Large intestine (tissue), 3 donors: ENCODE measurements at regions not wholly inside any gene's neighbourhood (a gene's known extent, or its start where the extent isn't known, plus 50 kb on each side); places are given as distances from the start of the nearest gene placed in this dataset.

Source experiments
- DNase-seq, 2 donors: peaks; one replicate each; pipeline versions ENCODE4 v3.0.0 to v3.0.0-alpha.2; 2013
- H3K27ac ChIP-seq: one replicate; pipeline ENCODE4 v1.5.1; 2013; ENCODE audit warnings: low read length
- H3K27me3 ChIP-seq: 2 replicates; pipeline ENCODE4 v1.6.1; 2013; ENCODE audit warnings: low read length; ENCODE audit not compliant: control insufficient read depth, insufficient read depth
- H3K36me3 ChIP-seq: 2 replicates; pipeline ENCODE4 v1.6.1; 2013; ENCODE audit warnings: low read length; ENCODE audit not compliant: control insufficient read depth, insufficient read depth
- H3K4me1 ChIP-seq: one replicate; pipeline ENCODE4 v1.6.1; 2013; ENCODE audit warnings: low read length; ENCODE audit not compliant: control insufficient read depth, insufficient read depth
- H3K4me3 ChIP-seq: one replicate; pipeline ENCODE4 v1.5.1; 2013; ENCODE audit warnings: low read length
- H3K9me3 ChIP-seq: one replicate; pipeline ENCODE4 v1.6.1; 2013; ENCODE audit warnings: mild to moderate bottlenecking, low read depth, low read length, moderate library complexity; ENCODE audit not compliant: control insufficient read depth
- WGBS: methylation state at CpG from one replicate; pipeline ENCODE4 v1.1.5; 2013; ENCODE audit warnings: low lambda C conversion rate; ENCODE audit not compliant: insufficient coverage; 5-methylcytosine and 5-hydroxymethylcytosine counted together

DNA sequence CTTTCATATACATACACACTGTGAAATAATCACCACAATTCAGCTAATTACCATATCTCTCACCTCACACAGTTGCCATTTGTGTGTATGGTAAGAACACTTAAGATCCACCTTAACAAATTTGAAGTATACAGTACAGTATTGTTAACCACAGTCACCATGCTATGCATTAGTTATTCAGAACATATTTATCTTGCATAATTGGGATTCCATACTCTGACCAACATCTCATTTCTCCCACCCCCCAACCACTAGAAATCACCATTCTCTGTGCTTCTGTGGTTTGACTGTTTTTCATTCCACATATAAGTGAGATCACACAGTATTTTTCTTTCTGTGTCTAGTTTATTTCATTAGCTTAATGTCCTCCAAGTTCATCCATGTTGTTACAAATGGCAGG lies 247.7 kb upstream of the CTNNB1 start:
- H3K4me3 ChIP-seq: no peak overlapping the region

GRCh38 chr3:40961104-40961857 lies 238.0 kb upstream of the CTNNB1 start:
- H3K27me3 ChIP-seq: no peaks in the 10 kb centered on the region
- WGBS: 80% methylated on average over 1 of the region's 5 CpGs
- no peaks in the 10 kb centered on the region for H3K9me3 ChIP-seq
- H3K4me3 ChIP-seq: no peak overlapping the region
- no peaks in the 10 kb centered on the region for H3K4me1 ChIP-seq
- no peak overlapping the region for H3K27ac ChIP-seq
- no peaks in the 10 kb centered on the region for H3K36me3 ChIP-seq
- DNase-seq: no peak

More for the DNA sequence above, 247.7 kb upstream of the CTNNB1 start:
- no peaks in the 10 kb centered on the region for H3K4me1 ChIP-seq
- no peaks in the 10 kb centered on the region for H3K36me3 ChIP-seq
- no peak for DNase-seq
- H3K27ac ChIP-seq: no peak overlapping the region
- peaks cover 5% of the 10 kb centered on the region for H3K9me3 ChIP-seq
- H3K27me3 ChIP-seq: no peaks in the 10 kb centered on the region

GRCh38 chr3:40962721-40963120 lies 236.6 kb upstream of the CTNNB1 start:
- H3K27ac ChIP-seq: no peak overlapping the region
- no peak for DNase-seq
- H3K27me3 ChIP-seq: no peaks in the 10 kb centered on the region
- WGBS: 92% methylated on average over 2 of the region's 2 CpGs
- no peaks in the 10 kb centered on the region for H3K9me3 ChIP-seq
- H3K36me3 ChIP-seq: no peaks in the 10 kb centered on the region
- H3K4me1 ChIP-seq: no peaks in the 10 kb centered on the region
- no peak overlapping the region for H3K4me3 ChIP-seq

DNA sequence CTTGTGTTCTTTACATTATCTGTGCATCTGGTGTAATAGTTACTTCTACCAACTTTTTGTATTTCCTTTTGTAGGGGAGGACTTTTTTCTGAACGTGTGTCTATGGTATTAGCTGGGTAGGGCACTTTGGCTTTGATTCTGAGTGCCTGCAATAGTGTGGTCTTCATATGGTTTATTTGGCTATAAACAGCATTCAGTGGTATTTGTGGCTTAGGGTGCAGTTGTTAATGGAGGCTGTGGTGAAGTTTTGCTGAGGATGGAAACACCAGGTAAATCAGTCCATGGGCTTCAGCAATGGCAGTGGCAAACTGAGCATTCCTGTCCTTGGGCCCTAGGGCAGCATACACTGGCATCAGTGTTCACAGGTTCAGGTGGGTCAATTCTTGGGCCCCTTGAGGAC lies 230.6 kb upstream of the CTNNB1 start:
- H3K27ac ChIP-seq: no peak overlapping the region
- H3K4me3 ChIP-seq: no peak overlapping the region
- WGBS: no CpG with 5 or more reads among the region's 1 CpG
- no peaks in the 10 kb centered on the region for H3K36me3 ChIP-seq
- DNase-seq: no peak
- no peaks in the 10 kb centered on the region for H3K9me3 ChIP-seq
- H3K4me1 ChIP-seq: peaks cover 14% of the 10 kb centered on the region
- H3K27me3 ChIP-seq: no peaks in the 10 kb centered on the region

GRCh38 chr3:40969341-40969740 lies 230.0 kb upstream of the CTNNB1 start:
- Histone ChIP-seq H3K4me3 (no peak overlapping the region), H3K9me3 (no peaks in the 10 kb centered on the region), H3K27me3 (no peaks in the 10 kb centered on the region), H3K36me3 (no peaks in the 10 kb centered on the region), H3K27ac (no peak overlapping the region), H3K4me1 (peaks cover 14% of the 10 kb centered on the region)
- no peak for DNase-seq
- no CpG with 5 or more reads among the region's 3 CpGs for WGBS

DNA sequence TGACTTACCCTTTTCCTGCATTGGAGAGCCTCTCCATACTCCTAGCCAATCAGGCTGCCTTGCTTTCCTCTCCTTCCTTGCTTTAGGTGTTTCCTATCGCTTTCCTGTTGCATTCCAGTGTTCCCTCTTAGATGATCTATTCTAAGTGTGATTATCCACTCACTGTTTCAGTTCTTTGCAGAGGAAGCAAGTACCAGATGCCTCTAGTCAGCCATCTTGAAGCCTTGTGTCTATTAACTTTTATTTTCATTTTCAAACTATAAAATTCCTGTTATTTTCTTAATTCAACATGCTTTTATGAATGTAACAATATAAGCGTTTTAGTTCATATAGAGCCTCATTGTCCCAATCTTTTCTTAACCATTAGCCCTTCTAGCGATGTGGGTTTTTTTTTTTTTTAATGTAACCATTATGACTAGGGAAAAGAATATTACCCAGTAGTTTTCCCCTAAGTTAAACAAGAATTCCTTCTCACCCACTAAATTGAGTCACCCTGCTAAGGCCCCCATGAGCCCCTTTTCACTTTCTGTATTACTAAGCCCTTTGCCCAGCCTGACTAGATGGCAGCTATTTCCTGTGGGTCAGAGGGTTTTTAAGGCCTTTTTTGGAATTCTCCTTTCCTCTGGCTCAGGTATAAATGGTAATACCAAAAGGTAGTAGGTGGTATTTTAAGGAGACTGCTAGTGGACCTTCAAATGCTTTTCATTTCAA lies 229.4 kb upstream of the CTNNB1 start:
- no peak for DNase-seq
- Histone ChIP-seq H3K27me3 (no peaks in the 10 kb centered on the region), H3K4me3 (no peak overlapping the region), H3K4me1 (peaks cover 14% of the 10 kb centered on the region), H3K36me3 (no peaks in the 10 kb centered on the region), H3K9me3 (no peaks in the 10 kb centered on the region), H3K27ac (no peak overlapping the region)
- 100% methylated on average over 2 of the region's 3 CpGs for WGBS

- Histone ChIP-seq H3K4me1 (peaks cover 14% of the 10 kb centered on the region), H3K27ac (peak overlapping the region; percentile 53), H3K9me3 (no peaks in the 10 kb centered on the region), H3K4me3 (no peak overlapping the region), H3K27me3 (no peaks in the 10 kb centered on the region), H3K36me3 (no peaks in the 10 kb centered on the region)
- peak; percentile 74 to 89 for DNase-seq
- WGBS: 80% methylated on average over 1 of the region's 10 CpGs
These were observed 227.8 kb upstream of the CTNNB1 start for GRCh38 chr3:40971191-40972168.

GRCh38 chr3:40972350-40972749 lies 227.0 kb upstream of the CTNNB1 start:
- Histone ChIP-seq H3K27ac (peak overlapping the region; percentile 53), H3K4me3 (no peak overlapping the region), H3K9me3 (no peaks in the 10 kb centered on the region), H3K27me3 (no peaks in the 10 kb centered on the region), H3K4me1 (peaks cover 14% of the 10 kb centered on the region), H3K36me3 (no peaks in the 10 kb centered on the region)
- no CpG with 5 or more reads among the region's 4 CpGs for WGBS
- no peak for DNase-seq

GRCh38 chr3:40973141-40973540 lies 226.2 kb upstream of the CTNNB1 start:
- Histone ChIP-seq H3K4me1 (peaks cover 14% of the 10 kb centered on the region), H3K27me3 (no peaks in the 10 kb centered on the region), H3K4me3 (no peak overlapping the region), H3K27ac (no peak overlapping the region), H3K36me3 (no peaks in the 10 kb centered on the region), H3K9me3 (no peaks in the 10 kb centered on the region)
- no CpG with 5 or more reads among the region's 2 CpGs for WGBS
- DNase-seq: no peak

GRCh38 chr3:40975711-40976121 lies 223.6 kb upstream of the CTNNB1 start:
- no peak for DNase-seq
- no peaks in the 10 kb centered on the region for H3K9me3 ChIP-seq
- H3K4me1 ChIP-seq: peaks cover 14% of the 10 kb centered on the region
- H3K27ac ChIP-seq: no peak overlapping the region
- H3K27me3 ChIP-seq: no peaks in the 10 kb centered on the region
- H3K36me3 ChIP-seq: no peaks in the 10 kb centered on the region
- no peak overlapping the region for H3K4me3 ChIP-seq
- WGBS: no CpG with 5 or more reads among the region's 6 CpGs
